Ascending aorta (tissue), 2 donors: ENCODE measurements at regions not wholly inside any gene's neighbourhood (a gene's known extent, or its start where the extent isn't known, plus 50 kb on each side); places are given as distances from the start of the nearest gene placed in this dataset.

ENCODE experiments used
- DNase-seq, 2 donors: peaks; one replicate each; pipeline ENCODE4 v3.0.0-alpha.2; 2019; ENCODE audit warnings: low spot score in 2 of 2
- H3K27ac ChIP-seq, 2 donors: fragments of 200-600 bp; sonication (generic); one replicate each; pipeline ENCODE4 v1.5.1; 2016 to 2017; ENCODE audit warnings: mild to moderate bottlenecking in 1 of 2
- H3K27me3 ChIP-seq: fragments of 200-600 bp; sonication (generic); one replicate; pipeline ENCODE4 v1.5.1; 2017
- H3K36me3 ChIP-seq, 2 donors: fragments of 200-600 bp; sonication (generic); one replicate each; pipeline ENCODE4 v1.5.1; 2016
- H3K4me1 ChIP-seq, 2 donors: fragments of 200-600 bp; sonication (generic); one replicate each; pipeline ENCODE4 v1.5.1; 2016 to 2017; ENCODE audit warnings: mild to moderate bottlenecking in 1 of 2
- H3K4me3 ChIP-seq, 2 donors: fragments of 200-600 bp; sonication (generic); one replicate each; pipeline ENCODE4 v1.5.1; 2016 to 2017; ENCODE audit warnings: mild to moderate bottlenecking in 1 of 2
- H3K9me3 ChIP-seq, 2 donors: fragments of 200-600 bp; sonication (generic); one replicate each; pipeline ENCODE4 v1.5.1; 2016
- intact Hi-C: fragments of 100-400 bp; cut with DNase I; formaldehyde crosslinking; loops from one replicate; pipeline ENCODE4 v1.15.1; 2023
- TF ChIP-seq, protein P1 (sequence below), 3 experiments: fragments of 200-600 bp in 2 of 3; fragments of 450-650 bp in 1 of 3; sonication (generic) in 2 of 3; IDR thresholded peaks; one replicate each; pipeline ENCODE4 v1.5.1; 2016 to 2019; ENCODE audit warnings: antibody characterized with exemption in 3 of 3, mild to moderate bottlenecking in 1 of 3, moderate library complexity in 1 of 3

DNA sequence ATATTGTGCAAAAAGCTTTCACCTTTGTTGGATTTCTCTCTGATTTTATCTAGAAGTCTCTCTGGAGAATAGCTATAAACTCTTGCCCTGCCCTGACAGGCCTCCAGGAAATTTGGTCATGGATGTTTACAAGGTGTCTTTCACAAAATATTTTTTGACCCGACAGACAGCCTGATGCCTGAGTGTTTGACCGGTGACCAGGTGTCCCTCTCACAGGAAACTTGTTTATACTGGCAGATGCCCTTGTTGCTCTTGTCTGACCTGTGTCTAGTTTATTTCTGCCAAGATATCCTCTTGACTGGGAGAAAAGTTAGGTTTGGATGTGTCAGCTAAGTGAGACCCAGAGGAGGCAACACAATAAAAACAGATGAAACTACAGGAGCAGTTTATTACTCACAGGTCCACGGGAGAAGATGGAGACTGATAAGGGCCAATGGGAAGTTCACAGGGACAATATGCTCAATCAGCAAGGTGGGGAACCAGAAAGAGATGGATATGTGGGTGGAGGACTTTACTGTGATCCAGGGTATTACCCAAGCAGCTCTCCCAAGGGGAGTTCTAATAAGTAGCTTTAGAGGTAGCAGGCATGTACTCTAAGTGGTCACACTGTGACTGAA is 243.3 kb downstream of the ARAP2 start:
- TF ChIP-seq, protein P1, sequence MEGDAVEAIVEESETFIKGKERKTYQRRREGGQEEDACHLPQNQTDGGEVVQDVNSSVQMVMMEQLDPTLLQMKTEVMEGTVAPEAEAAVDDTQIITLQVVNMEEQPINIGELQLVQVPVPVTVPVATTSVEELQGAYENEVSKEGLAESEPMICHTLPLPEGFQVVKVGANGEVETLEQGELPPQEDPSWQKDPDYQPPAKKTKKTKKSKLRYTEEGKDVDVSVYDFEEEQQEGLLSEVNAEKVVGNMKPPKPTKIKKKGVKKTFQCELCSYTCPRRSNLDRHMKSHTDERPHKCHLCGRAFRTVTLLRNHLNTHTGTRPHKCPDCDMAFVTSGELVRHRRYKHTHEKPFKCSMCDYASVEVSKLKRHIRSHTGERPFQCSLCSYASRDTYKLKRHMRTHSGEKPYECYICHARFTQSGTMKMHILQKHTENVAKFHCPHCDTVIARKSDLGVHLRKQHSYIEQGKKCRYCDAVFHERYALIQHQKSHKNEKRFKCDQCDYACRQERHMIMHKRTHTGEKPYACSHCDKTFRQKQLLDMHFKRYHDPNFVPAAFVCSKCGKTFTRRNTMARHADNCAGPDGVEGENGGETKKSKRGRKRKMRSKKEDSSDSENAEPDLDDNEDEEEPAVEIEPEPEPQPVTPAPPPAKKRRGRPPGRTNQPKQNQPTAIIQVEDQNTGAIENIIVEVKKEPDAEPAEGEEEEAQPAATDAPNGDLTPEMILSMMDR (IDR thresholded peaks at IDR 0.05), result no peak
- Histone ChIP-seq H3K9me3 (no peaks in the 10 kb centered on the region), H3K36me3 (no peaks in the 10 kb centered on the region), H3K4me3 (no peak overlapping the region), H3K27me3 (no peaks in the 10 kb centered on the region), H3K4me1 (no peaks in the 10 kb centered on the region), H3K27ac (no peak overlapping the region)
- DNase-seq, result no peak
- intact Hi-C loops, result no loop called here

DNA sequence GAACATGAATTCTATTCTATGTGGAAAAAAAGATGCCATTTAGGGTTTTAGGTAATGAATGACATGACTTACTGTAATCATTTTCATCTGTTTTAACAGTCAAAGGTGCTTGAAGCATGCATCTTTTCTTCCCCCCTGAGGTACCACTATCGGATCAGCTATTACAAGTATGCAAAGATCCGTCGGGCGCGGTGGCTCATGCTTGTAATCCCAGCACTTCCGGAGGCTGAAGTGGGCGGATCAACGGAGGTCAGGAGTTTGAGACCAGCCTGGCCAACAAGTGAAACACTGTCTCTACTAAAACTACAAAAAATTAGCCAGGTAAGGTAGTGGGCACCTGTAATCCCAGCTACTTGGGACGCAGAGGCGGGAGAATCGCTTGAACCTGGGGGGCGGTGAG is 241.3 kb downstream of the ARAP2 start:
- no peaks in the 10 kb centered on the region for H3K36me3 ChIP-seq
- H3K4me3 ChIP-seq, result no peak overlapping the region
- no peaks in the 10 kb centered on the region for H3K27me3 ChIP-seq
- H3K9me3 ChIP-seq, result no peaks in the 10 kb centered on the region
- intact Hi-C loops, result no loop called here
- DNase-seq, result no peak
- no peaks in the 10 kb centered on the region for H3K4me1 ChIP-seq
- no peak overlapping the region for H3K27ac ChIP-seq
- TF ChIP-seq, protein P1 (IDR thresholded peaks at IDR 0.05), result no peak

DNA sequence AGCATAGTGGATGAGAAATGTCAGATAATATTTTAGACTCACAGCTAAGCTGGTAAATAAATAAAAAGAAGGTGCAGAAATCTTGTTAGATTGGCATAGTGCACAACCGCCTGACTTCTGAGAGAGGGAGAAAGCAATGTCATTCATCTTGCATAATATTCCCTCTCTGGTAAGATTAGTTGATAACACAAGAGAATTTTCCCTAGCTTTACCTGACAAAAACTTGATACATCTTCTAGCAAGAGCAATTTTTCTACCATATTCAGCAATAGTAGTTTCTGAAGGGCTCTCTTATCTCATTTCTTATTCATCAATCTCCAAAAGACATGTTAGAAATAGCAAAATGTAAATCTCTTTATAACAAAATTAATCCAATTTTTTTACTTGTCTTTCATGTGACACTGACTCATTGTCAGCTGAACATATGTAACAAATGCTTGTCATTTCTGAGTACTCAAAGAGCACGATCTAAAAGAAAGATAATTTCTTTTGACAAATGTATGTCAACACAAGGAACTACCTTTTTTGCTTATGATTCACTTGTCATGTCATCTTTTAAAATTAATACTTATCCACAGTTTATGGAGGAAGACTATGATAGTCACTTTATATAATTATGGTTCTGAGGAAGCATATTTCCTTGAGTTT is 240.0 kb downstream of the ARAP2 start:
- Histone ChIP-seq H3K27ac (no peak overlapping the region), H3K36me3 (no peaks in the 10 kb centered on the region), H3K9me3 (no peaks in the 10 kb centered on the region), H3K27me3 (no peaks in the 10 kb centered on the region), H3K4me3 (no peak overlapping the region), H3K4me1 (no peaks in the 10 kb centered on the region)
- no peak for DNase-seq
- intact Hi-C loops, result no loop called here
- TF ChIP-seq, protein P1 (IDR thresholded peaks at IDR 0.05), result no peak

DNA sequence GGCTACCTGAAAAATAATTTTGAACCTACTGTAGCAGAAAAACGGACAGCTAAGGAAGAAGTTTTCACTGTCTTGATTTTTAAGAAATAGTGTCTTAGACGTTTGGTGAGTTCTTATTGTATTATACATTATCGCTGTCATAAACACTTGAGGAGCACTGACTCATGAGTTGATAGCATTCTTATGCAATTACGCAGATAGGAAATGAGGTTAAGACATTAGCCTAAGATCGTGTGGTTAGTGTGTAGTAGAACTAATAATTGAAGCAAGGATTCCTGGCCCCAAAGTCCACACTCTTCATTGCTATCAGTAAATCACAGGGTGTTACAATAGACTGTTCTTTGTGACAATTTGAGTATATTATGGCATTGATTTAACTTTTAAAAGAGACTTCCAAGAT is 238.1 kb downstream of the ARAP2 start:
- no peak overlapping the region for H3K4me3 ChIP-seq
- intact Hi-C loops, result no loop called here

DNA sequence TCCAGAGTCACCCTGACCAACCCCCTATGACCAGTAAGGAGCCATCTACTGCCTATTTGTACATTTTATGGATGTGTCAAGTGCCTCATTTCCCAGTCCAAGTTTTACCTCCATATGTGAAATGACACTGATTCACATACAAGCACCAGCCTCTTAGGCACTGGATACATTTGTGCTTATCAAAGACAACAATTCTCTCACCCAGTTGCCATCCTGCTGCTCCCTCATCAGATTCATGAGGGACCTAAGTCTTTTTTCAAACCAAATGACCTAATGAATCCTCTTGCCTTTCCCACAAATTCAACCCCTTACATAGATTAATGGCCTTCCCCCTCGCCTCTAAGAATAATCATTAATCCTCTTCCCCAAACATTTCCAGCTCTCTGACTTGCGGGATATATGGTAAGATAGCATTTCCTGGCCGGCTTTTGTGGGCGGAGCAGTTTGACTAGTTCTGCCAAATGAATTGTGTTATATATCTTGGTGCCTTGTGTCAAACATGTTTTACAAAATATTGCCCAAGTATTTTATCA is 233.9 kb downstream of the ARAP2 start:
- Histone ChIP-seq H3K9me3 (no peaks in the 10 kb centered on the region), H3K36me3 (no peaks in the 10 kb centered on the region), H3K4me3 (no peak overlapping the region), H3K4me1 (no peaks in the 10 kb centered on the region), H3K27me3 (no peaks in the 10 kb centered on the region), H3K27ac (no peak overlapping the region)
- intact Hi-C loops, result no loop called here
- no peak for DNase-seq
- TF ChIP-seq, protein P1 (IDR thresholded peaks at IDR 0.05), result no peak

More for the DNA sequence above, 238.1 kb downstream of the ARAP2 start:
- TF ChIP-seq, protein P1 (IDR thresholded peaks at IDR 0.05), result no peak
- Histone ChIP-seq H3K27me3 (no peaks in the 10 kb centered on the region), H3K4me1 (no peaks in the 10 kb centered on the region), H3K36me3 (no peaks in the 10 kb centered on the region), H3K9me3 (no peaks in the 10 kb centered on the region), H3K27ac (no peak overlapping the region)
- no peak for DNase-seq
